ENCODE measurements at regions not wholly inside any gene's neighbourhood (a gene's known extent, or its start where the extent isn't known, plus 50 kb on each side); places are given as distances from the start of the nearest gene placed in this dataset.

DNA sequence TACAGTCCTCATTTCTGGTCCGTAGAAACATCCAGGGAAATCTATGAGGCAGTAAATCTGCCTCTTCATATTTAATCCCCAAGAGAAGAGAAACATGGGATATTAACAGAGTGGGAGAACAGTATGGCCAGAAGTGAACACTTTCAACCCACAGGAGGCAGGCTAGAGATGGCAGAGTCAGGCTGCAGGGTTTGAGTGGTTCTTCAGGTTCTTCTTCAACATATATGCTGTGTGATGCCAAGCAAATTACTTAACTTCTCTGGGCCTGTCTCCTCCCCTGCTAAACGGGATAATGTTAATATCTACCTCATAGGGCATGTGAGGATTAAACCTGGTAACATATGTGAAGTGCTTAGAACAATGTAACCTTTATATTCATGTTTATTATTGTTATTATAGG lies 321.8 kb downstream of the PSAT1 start:
- TF ChIP-seq, protein P1, sequence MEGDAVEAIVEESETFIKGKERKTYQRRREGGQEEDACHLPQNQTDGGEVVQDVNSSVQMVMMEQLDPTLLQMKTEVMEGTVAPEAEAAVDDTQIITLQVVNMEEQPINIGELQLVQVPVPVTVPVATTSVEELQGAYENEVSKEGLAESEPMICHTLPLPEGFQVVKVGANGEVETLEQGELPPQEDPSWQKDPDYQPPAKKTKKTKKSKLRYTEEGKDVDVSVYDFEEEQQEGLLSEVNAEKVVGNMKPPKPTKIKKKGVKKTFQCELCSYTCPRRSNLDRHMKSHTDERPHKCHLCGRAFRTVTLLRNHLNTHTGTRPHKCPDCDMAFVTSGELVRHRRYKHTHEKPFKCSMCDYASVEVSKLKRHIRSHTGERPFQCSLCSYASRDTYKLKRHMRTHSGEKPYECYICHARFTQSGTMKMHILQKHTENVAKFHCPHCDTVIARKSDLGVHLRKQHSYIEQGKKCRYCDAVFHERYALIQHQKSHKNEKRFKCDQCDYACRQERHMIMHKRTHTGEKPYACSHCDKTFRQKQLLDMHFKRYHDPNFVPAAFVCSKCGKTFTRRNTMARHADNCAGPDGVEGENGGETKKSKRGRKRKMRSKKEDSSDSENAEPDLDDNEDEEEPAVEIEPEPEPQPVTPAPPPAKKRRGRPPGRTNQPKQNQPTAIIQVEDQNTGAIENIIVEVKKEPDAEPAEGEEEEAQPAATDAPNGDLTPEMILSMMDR (IDR thresholded peaks at IDR 0.05; ENCODE audit: low read depth, low read length), result no peak
- H3K9me3 ChIP-seq (ENCODE audit: low read depth), result no peaks in the 10 kb centered on the region
- DNase-seq (ENCODE audit: low read depth in 1 of 2, low spot score in 1 of 2), result no peak
- no peaks in the 10 kb centered on the region for H3K27me3 ChIP-seq
- no peaks in the 10 kb centered on the region for H3K4me1 ChIP-seq (ENCODE audit: low read depth)
- H3K36me3 ChIP-seq, result no peaks in the 10 kb centered on the region
- H3K4me3 ChIP-seq, result no peak overlapping the region
- no peak overlapping the region for H3K27ac ChIP-seq

DNA sequence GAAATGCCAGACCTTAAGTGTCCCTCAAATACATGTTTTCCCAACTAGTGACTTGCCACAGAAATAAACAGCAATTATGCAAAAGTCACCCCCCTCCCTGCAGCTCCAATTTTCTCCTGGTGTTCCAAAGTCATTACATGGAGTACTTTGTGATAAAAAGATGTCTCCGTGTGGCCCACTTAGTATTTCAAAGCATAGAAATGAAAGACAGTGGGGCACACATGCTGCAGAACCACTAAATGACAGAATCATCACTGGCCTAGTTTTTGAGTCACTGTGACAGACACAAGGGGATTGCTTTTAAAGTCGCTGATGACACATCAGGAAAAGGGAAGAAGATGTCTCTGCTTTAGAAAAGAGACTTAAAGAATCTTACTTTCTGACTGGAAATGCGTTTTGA lies 323.4 kb downstream of the PSAT1 start:
- TF ChIP-seq, protein P1 (IDR thresholded peaks at IDR 0.05; ENCODE audit: low read depth, low read length), result no peak
- Histone ChIP-seq H3K4me1 (ENCODE audit: low read depth) (no peaks in the 10 kb centered on the region), H3K4me3 (no peak overlapping the region), H3K36me3 (no peaks in the 10 kb centered on the region), H3K27ac (no peak overlapping the region), H3K9me3 (ENCODE audit: low read depth) (no peaks in the 10 kb centered on the region), H3K27me3 (no peaks in the 10 kb centered on the region)
- DNase-seq (ENCODE audit: low read depth in 1 of 2, low spot score in 1 of 2), result no peak

DNA sequence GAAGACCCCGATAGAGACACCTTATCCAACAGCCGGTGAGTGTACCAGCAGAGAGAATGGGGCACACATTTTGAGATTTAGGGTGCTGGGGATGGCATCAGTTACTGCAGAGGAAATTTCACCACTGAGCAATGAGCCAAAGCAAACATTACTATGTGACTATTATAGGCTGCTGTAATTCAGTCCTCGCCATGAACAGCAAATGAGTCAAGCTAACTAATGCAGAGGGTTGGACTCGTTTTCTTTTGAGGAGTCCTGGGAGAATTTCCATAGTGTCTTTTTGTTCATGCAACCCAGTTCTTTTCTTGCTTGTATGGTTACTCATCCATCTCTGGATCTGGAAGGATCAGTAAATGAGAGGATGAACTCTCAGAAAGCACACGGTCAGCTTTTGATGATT lies 323.8 kb downstream of the PSAT1 start:
- H3K27ac ChIP-seq, result no peak overlapping the region
- no peak overlapping the region for H3K4me3 ChIP-seq
- TF ChIP-seq, protein P1 (IDR thresholded peaks at IDR 0.05; ENCODE audit: low read depth, low read length), result no peak
- no peak for DNase-seq (ENCODE audit: low read depth in 1 of 2, low spot score in 1 of 2)
- H3K27me3 ChIP-seq, result no peaks in the 10 kb centered on the region
- H3K4me1 ChIP-seq (ENCODE audit: low read depth), result no peaks in the 10 kb centered on the region
- no peaks in the 10 kb centered on the region for H3K36me3 ChIP-seq
- no peaks in the 10 kb centered on the region for H3K9me3 ChIP-seq (ENCODE audit: low read depth)

DNA sequence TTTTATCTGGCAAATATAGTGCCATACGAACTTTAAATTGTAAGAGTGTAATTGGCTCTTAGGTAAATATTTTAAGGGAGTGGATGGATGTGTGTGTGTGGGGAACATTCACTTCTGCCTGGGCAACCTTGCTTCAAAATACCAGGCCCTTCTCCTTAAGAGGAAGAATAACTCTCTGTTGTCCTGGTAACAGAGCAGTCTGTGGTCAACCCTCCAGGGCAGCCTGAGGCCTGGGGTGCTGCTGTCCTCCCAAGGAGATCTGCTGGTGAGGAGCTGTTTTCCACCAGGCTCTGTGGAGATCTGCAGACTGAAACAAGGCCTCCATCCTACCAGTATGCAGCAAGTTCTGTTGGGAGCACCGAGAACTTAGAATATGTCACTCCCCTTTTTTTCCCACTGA lies 325.2 kb downstream of the PSAT1 start:
- Histone ChIP-seq H3K27me3 (no peaks in the 10 kb centered on the region), H3K9me3 (ENCODE audit: low read depth) (no peaks in the 10 kb centered on the region), H3K4me3 (no peak overlapping the region), H3K4me1 (ENCODE audit: low read depth) (no peaks in the 10 kb centered on the region), H3K27ac (no peak overlapping the region), H3K36me3 (no peaks in the 10 kb centered on the region)
- DNase-seq (ENCODE audit: low read depth in 1 of 2, low spot score in 1 of 2), result no peak
- TF ChIP-seq, protein P1 (IDR thresholded peaks at IDR 0.05; ENCODE audit: low read depth, low read length), result no peak

DNA sequence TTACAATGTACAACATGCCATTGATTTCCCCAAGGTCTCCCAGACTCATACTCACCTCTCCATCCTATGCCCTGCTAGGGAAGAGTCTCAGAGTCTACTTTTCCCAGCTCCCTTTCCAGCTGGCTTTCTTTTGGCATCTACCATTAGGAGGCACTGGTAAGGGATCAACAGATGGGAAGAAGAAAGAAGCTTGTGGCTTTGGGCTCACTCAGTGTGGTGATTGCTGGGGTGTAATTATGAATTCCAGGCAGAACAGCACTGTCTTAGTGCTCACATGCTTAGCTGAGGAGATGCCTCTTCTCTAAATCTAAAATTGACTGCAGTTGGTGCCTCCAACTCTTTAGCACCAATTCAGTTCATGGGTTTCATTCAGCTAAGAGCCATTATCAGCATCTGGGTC lies 330.0 kb downstream of the PSAT1 start:
- TF ChIP-seq, protein P1 (IDR thresholded peaks at IDR 0.05; ENCODE audit: low read depth, low read length), result no peak
- Histone ChIP-seq H3K4me3 (no peak overlapping the region), H3K27me3 (no peaks in the 10 kb centered on the region), H3K36me3 (no peaks in the 10 kb centered on the region), H3K9me3 (ENCODE audit: low read depth) (no peaks in the 10 kb centered on the region), H3K27ac (no peak overlapping the region), H3K4me1 (ENCODE audit: low read depth) (peaks cover 11% of the 10 kb centered on the region)
- DNase-seq (ENCODE audit: low read depth in 1 of 2, low spot score in 1 of 2), result no peak

DNA sequence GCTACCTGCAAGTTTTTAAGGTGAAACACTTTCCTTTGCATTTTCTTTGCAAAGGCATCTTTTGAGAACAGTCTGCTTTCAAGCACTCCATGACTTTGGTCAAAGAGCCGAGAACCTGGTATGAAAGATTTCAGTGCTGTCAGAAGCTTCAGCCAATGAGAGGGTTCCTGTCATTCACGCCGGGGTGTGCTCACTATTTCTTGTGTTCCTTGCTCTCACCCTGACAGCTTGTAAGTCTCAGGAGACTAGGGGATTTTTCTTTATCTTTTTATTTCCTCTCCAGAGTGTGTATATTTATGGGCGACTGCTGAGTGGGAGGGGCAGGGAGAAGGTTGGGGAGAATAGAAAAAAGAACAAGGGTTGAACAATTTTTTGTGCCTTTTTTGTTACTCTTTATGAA lies 334.0 kb downstream of the PSAT1 start:
- Histone ChIP-seq H3K4me1 (ENCODE audit: low read depth) (peaks cover 11% of the 10 kb centered on the region), H3K36me3 (no peaks in the 10 kb centered on the region), H3K9me3 (ENCODE audit: low read depth) (no peaks in the 10 kb centered on the region), H3K4me3 (no peak overlapping the region), H3K27ac (no peak overlapping the region), H3K27me3 (no peaks in the 10 kb centered on the region)
- TF ChIP-seq, protein P1 (IDR thresholded peaks at IDR 0.05; ENCODE audit: low read depth, low read length), result no peak
- DNase-seq (ENCODE audit: low read depth in 1 of 2, low spot score in 1 of 2), result peak in 1 of 2 donors; percentile 7
